ENCODE measurements at regions not wholly inside any gene's neighbourhood (a gene's known extent, or its start where the extent isn't known, plus 50 kb on each side); places are given as distances from the start of the nearest gene placed in this dataset.

DNA sequence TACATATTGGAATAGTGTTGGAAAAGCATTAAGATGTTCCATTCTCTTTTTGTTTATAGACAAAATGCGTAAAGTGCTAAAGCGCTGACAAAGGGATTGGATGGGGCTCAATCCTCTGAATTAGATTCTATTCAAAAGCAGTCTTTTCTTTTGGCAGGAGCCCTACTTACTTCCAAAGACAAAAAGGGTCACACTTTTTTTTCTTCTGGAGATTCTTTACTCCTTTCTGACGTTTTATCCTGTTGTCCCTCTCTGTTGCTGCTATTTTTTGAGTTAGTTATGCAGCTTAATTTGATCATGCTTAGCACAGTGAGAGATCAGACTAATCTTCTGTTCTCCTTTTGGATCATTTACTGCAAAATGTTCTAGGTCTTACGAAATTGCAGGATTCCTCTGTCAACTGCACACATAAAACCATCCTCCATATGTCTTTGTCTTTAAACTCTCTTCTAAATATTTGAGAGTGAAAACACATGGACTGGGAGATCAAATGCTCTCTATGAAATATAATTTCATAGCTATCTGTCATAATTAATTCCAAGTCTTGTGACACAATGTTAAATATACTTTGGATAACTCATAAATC, 656.4 kb upstream of the ADGRL2 start:
- Histone ChIP-seq H2BK20ac (ENCODE audit: low read length) (no peak overlapping the region), H2AFZ (ENCODE audit: low read length) (peak overlapping the region; percentile 89; the same call in 1 of the 2 replicates), H3K27ac (ENCODE audit: low read depth, low read length) (no peak overlapping the region), H2AK5ac (ENCODE audit: low read depth, low read length) (no peak overlapping the region), H2BK5ac (ENCODE audit: low read depth, low read length) (no peak overlapping the region), H3K4me1 (replicated peaks in 1 of 4; ENCODE audit: control insufficient read depth in 3 of 4, insufficient read depth in 4 of 4, low read length in 3 of 4) (peaks cover 0 to 5% (median 2%) of the 10 kb centered on the region in 4 experiments; a peak in 2 of 7 replicates), H4K91ac (replicated peaks; ENCODE audit: insufficient read length, low read length) (no peak overlapping the region), H3K4ac (replicated peaks; ENCODE audit: insufficient read length, low read depth, low read length) (no peak overlapping the region), H2BK120ac (replicated peaks; ENCODE audit: low read depth, low read length) (no peak overlapping the region), H3K9ac (replicated peaks in 1 of 4; ENCODE audit: extremely low read depth in 1 of 4, low read depth in 3 of 4, low read length in 3 of 4) (no peak overlapping the region), H3K23me2 (ENCODE audit: low read depth, low read length) (no peaks in the 10 kb centered on the region), H2BK15ac (ENCODE audit: low read length) (no peak overlapping the region), H2BK12ac (ENCODE audit: low read depth, low read length) (no peak overlapping the region), H3K36me3 (ENCODE audit: control insufficient read depth in 2 of 4, insufficient read depth in 4 of 4, low read length in 3 of 4) (no peaks in the 10 kb centered on the region), H3K56ac (replicated peaks; ENCODE audit: insufficient read length, low read depth, low read length) (no peak overlapping the region), H3K4me3 (ENCODE audit: extremely low read depth in 1 of 4, insufficient read depth in 2 of 4, low read depth in 3 of 4, low read length in 4 of 4) (no peak overlapping the region), H3K14ac (ENCODE audit: insufficient read length) (no peak overlapping the region), H4K8ac (ENCODE audit: extremely low read depth, insufficient read depth, low read length) (no peak overlapping the region), H3K9me3 (ENCODE audit: insufficient read depth in 2 of 2, low read depth in 1 of 2, low read length in 1 of 2) (peaks cover 3 to 5% of the 10 kb centered on the region in 2 experiments; a peak in 3 of 4 replicates), H3K4me2 (ENCODE audit: insufficient read depth in 1 of 2, low read depth in 2 of 2, low read length in 2 of 2) (no peak overlapping the region), H4K5ac (ENCODE audit: insufficient read length, low read depth, low read length) (no peak overlapping the region), H3K79me2 (ENCODE audit: control insufficient read depth in 1 of 2, insufficient read depth in 2 of 2, low read length in 2 of 2) (no peaks in the 10 kb centered on the region), H3K18ac (ENCODE audit: extremely low read depth, low read length) (no peak overlapping the region), H4K20me1 (replicated peaks in 1 of 2; ENCODE audit: control insufficient read depth in 1 of 2, insufficient read depth in 2 of 2, low read length in 2 of 2) (no peaks in the 10 kb centered on the region), H3K27me3 (replicated peaks in 1 of 4; ENCODE audit: control insufficient read depth in 3 of 4, extremely low read depth in 1 of 4, insufficient read depth in 3 of 4, low read length in 3 of 4) (no peaks in the 10 kb centered on the region), H3K79me1 (ENCODE audit: low read depth, low read length) (no peaks in the 10 kb centered on the region), H3K23ac (ENCODE audit: insufficient read length) (no peak overlapping the region)
- TF ChIP-seq SIN3A (conservative IDR thresholded peaks at IDR 0.05 in 1 of 2, IDR thresholded peaks at IDR 0.05 in 1 of 2; ENCODE audit: low read depth in 1 of 2, low read length in 2 of 2) (no peak), NRF1 (IDR thresholded peaks at IDR 0.05; ENCODE audit: low read depth, low read length) (no peak), EGR1 (IDR thresholded peaks at IDR 0.05; ENCODE audit: borderline replicate concordance, low read depth, low read length) (no peak), ASH2L (IDR thresholded peaks at IDR 0.05; ENCODE audit: low read length) (no peak), SIRT6 (IDR thresholded peaks at IDR 0.05; ENCODE audit: low read length) (no peak)
- TF ChIP-seq, protein P1, sequence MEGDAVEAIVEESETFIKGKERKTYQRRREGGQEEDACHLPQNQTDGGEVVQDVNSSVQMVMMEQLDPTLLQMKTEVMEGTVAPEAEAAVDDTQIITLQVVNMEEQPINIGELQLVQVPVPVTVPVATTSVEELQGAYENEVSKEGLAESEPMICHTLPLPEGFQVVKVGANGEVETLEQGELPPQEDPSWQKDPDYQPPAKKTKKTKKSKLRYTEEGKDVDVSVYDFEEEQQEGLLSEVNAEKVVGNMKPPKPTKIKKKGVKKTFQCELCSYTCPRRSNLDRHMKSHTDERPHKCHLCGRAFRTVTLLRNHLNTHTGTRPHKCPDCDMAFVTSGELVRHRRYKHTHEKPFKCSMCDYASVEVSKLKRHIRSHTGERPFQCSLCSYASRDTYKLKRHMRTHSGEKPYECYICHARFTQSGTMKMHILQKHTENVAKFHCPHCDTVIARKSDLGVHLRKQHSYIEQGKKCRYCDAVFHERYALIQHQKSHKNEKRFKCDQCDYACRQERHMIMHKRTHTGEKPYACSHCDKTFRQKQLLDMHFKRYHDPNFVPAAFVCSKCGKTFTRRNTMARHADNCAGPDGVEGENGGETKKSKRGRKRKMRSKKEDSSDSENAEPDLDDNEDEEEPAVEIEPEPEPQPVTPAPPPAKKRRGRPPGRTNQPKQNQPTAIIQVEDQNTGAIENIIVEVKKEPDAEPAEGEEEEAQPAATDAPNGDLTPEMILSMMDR (IDR thresholded peaks at IDR 0.05; ENCODE audit: control extremely low read depth in 1 of 3, insufficient read depth in 1 of 3, low read depth in 1 of 3, low read length in 3 of 3): no peak
- ChIA-PET POLR2A (ENCODE audit: partially characterized antibody) (no interaction called here), CTCF (ENCODE audit: partially characterized antibody) (interaction anchor here (1.7 kb wide), 1 partner anchor 231 kb away, joined by 3 read pairs; no protein-coding TSS in a partner anchor)
- FAIRE-seq (no peak), DNase-seq (ENCODE audit: low read depth in 1 of 2, low spot score in 2 of 2) (no peak)
- 41% methylated on average over 4 of the region's 4 CpGs; no CpG with 5 or more reads in 1 of the 2 experiments for WGBS, 2 experiments (ENCODE audit: extremely low coverage in 1 of 2, insufficient coverage in 1 of 2, insufficient read length in 1 of 2, insufficient replicate concordance in 2 of 2, low coverage in 1 of 2, low lambda C conversion rate in 2 of 2, missing lambda C conversion rate in 1 of 2)

Measured in H1 (cell line).